Activated CD8-positive, alpha-beta memory T cell treated with anti-CD3 and anti-CD28 coated beads, Interleukin-2, amount 50 U/mL, for 48 hours (primary cell): ENCODE measurements at regions not wholly inside any gene's neighbourhood (a gene's known extent, or its start where the extent isn't known, plus 50 kb on each side); places are given as distances from the start of the nearest gene placed in this dataset.

Experiments
- DNase-seq: peaks from one replicate; pipeline ENCODE4 v3.0.0-alpha.2; 2020

DNA sequence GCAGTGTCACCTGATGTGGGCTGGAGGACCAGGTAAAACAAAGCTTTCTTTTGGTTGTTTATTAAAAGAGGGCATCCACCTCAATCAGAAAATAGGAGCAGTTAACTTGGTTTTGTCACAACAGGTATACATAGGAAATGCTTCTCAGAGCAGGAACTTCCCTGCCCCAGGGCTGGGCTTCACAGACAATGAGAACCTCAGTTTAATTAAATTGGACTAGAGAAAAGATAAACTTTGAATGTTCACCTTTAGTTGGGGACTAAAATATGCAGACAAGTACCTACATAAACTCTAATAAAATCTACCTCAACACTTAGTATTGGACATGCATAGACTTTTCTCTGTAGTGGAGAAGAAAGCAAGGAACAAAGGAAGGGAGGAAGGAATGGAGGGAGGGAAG is 392.0 kb downstream of the ENC1 start:
- DNase-seq = no peak

DNA sequence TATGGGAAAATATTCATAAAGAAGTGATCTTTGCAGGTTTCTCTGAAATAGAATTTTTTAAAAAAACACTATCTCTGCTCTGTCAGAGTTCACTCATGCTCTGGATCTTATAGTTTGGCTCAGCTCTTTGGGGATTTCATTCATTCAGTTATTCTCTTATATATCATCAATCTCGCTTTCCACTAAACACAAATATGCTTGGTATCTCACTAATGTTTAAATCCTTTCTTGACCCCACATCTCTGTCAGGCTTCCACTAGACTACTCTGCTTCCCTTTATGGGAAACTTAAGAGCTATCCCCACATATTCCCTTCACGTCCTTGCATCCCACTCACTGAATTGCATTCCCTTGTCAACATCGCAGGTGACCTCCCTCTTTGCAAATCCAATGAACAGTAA is 396.1 kb downstream of the ENC1 start:
- DNase-seq = no peak

DNA sequence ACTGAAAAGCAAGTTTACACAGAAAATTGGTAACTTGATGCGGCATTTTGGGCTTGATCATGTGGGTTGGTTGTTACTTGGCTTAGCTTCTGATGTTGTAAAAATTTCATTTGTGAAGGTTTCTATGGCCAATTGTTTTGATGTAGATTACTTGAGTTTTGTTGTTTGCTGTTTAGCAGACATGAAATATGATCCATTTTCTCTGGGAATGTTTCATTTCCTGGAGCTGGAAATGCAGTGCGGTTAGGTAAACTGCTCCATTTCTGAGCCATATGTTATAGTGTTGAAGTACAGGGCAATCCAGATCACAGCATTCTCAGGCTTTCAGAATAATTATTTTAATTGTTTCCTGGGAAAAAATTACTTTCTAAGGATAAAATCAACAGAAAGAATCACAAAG is 396.9 kb downstream of the ENC1 start:
- no peak for DNase-seq

- DNase-seq = no peak
Measured at GRCh38 chr5:74242516-74242915, 398.0 kb downstream of the ENC1 start.

DNA sequence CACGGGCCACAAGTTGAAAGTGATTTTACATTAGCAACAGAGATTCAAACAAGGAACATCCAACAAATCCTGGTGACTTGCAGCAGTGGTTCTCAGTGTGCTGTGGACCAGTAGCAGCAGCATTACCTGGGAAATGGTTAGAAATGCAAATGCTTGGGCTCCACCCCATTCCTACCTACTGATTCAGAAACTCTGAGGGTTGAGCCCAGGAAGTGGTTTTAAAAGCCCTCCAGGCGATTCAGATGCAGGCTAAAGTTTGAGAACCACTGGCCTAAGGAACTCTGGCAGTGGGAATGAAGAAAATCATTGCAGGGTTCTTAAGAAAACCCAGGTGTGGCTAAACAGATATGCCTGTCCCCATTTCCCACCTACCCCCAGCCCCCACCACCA is 398.8 kb downstream of the ENC1 start:
- no peak for DNase-seq

- no peak for DNase-seq
Measured at GRCh38 chr5:74240783-74241750, 399.5 kb downstream of the ENC1 start.

- no peak for DNase-seq
Measured at GRCh38 chr5:74239261-74239660, 401.3 kb downstream of the ENC1 start.

- DNase-seq = no peak
Measured at GRCh38 chr5:74237571-74238145, 402.9 kb downstream of the ENC1 start.

DNA sequence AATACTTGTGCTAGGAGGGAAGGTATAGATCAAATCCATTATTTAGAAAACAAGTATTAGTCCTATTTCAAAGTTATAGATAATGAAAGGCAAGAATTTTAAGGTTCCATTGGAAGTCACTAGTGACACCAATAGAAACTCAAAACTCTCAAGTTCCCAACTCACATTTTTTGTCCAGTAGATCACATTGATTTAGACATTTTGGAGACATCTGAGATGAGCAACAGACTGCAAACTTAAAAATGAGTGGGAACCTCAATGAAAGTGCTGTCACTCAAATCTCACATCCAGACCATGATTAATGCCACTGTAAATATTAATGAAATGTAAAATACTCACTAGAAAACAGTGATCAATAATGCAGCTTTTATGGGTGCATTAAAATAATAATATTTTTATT is 405.0 kb downstream of the ENC1 start:
- DNase-seq = no peak

GRCh38 chr5:74233571-74233970 is 407.0 kb downstream of the ENC1 start:
- no peak for DNase-seq

- DNase-seq = no peak
Measured at GRCh38 chr5:74233091-74233490, 407.4 kb downstream of the ENC1 start.

GRCh38 chr5:74232276-74232675 is 408.3 kb downstream of the ENC1 start:
- no peak for DNase-seq

DNA sequence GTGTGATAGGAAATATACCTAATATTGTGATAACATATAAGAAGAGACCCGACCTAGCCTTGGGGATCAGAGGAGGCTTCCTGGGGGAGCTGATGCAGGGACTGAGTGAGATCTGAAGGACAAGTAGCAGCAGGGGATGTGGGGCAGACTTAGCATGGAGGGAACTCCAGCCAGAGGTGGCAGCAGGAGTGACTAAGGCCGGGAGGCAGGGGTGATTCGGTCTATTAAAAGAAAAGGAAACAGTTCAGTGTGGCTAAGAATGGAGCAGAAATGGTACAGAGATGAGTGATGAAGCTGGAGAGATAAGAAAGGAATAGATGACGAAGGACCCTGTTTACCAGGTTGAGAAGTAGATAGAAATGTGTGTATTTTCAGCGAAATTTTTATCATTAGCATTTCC is 408.8 kb downstream of the ENC1 start:
- no peak for DNase-seq

GRCh38 chr5:74226716-74227485 is 413.6 kb downstream of the ENC1 start:
- DNase-seq = no peak

- no peak for DNase-seq
Measured at GRCh38 chr5:74225587-74225986, 414.9 kb downstream of the ENC1 start.

- no peak for DNase-seq
Measured at GRCh38 chr5:74224331-74224730, 416.2 kb downstream of the ENC1 start.

GRCh38 chr5:74222806-74223205 is 417.7 kb downstream of the ENC1 start:
- no peak for DNase-seq

DNA sequence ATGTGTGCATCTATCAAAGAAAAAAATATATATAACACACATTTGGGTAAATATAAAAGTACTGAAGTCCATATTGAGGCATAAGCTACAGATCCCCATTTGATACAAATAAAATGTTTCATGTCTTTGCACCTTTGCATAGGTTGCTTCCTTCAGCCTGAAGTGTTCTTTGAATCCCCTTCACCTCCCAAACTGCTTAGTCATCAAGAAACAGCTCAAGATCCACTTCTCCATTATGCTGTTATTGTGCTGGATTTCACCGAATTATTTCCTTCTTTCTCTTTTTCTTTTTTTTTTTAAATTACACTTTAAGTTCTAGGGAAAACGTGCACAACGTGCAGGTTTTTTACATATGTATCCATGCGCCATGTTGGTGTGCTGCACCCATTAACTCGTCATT is 419.1 kb downstream of the ENC1 start:
- DNase-seq = no peak

GRCh38 chr5:74216012-74216411 is 424.5 kb downstream of the ENC1 start:
- no peak for DNase-seq

DNA sequence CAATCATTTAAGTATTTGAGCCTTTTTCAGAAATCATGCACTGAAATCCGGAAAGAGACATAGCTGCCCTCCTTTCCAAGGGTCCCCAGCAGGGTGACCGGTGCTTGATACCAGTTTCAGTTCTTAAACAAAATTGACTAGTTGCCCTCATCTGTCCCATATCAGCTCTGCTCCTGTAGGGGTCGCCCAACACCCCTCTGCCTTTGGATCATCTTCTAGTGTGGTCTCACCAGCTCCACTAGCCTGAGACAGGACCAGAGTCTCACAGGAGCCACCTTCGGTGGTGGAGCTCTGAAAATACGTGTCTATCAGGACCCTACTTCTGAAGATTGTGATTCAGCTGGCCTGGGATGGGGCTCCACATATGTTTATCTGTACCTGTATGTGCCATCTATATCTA is 428.2 kb downstream of the ENC1 start:
- no peak for DNase-seq

GRCh38 chr5:74209571-74209970 is 431.0 kb downstream of the ENC1 start:
- DNase-seq = no peak

DNA sequence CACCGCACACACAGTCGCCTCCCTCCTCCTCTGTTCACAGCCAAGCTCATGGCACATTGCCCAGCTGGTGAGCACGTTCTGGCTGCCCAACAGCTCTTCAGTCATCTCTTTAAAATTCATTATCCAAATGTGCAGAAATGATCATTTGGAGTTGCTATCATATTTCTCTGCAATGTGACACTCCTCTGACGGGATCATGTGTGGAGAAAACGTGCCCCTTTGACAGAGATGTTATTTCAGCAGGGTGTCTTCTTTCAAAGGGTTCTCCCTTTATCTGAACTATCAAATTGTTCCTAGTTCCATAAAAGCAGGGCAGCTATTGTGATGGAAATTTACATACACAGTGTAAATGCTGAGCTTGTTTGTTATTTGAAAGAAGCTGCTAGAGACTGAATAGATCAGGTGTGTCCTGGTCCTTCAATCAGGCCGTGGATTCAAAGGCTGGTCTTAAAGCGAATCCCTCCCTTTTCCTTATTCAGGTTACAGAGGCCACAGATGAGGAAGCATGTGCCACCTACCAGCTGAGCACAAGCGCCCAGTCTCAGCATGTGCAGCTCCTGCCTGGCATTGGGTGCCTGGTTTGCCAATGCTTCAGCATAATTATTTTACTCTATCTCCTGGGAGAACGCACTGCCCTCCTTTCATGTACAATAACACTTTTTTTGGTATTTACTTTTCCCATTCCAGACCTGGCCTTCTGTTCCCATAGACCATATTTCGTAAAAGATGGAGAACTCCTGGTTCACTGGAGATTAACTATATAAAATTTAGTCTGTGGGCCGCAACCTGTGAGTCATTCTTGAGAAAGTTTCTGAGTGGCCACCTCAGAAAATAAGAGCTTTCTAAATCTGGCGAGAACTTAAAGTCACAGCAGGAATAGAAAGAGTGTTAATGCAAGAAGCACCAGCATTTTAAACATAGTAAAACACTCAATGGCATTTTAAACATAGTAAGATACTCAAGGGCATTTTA is 433.7 kb downstream of the ENC1 start:
- DNase-seq = no peak
